Body of pancreas (tissue), 4 donors: ENCODE measurements at regions not wholly inside any gene's neighbourhood (a gene's known extent, or its start where the extent isn't known, plus 50 kb on each side); places are given as distances from the start of the nearest gene placed in this dataset.

Experiments
- ATAC-seq: fragments of 150-250 bp; one replicate; pipeline ENCODE4 v1.9.1; 2016
- DNase-seq, 4 donors: peaks; one replicate each; pipeline ENCODE4 v3.0.0-alpha.2; 2019
- H3K27ac ChIP-seq, 4 donors: fragments of 200-600 bp; sonication (generic); 1 replicate in 3 of 4; 2 replicates in 1 of 4; pipeline versions ENCODE4 v1.5.1 to v1.6.1; 2016 to 2019; ENCODE audit warnings: mild to moderate bottlenecking in 1 of 4, mixed read lengths in 1 of 4, moderate library complexity in 1 of 4
- H3K27me3 ChIP-seq, 2 donors: fragments of 200-600 bp; sonication (generic); one replicate each; pipeline ENCODE4 v1.6.0; 2016; ENCODE audit warnings: mild to moderate bottlenecking in 1 of 2
- H3K36me3 ChIP-seq, 2 donors: fragments of 200-600 bp; sonication (generic); replicated peaks in 1 of 2; 2 replicates each; pipeline ENCODE4 v1.5.1; 2016; ENCODE audit warnings: low read depth in 2 of 2; ENCODE audit not compliant: insufficient read depth in 1 of 2
- H3K4me1 ChIP-seq: fragments of 200-600 bp; sonication (generic); one replicate; pipeline ENCODE4 v1.6.0; 2016
- H3K4me3 ChIP-seq, 2 donors: fragments of 200-600 bp; sonication (generic); 1 replicate in 1 of 2; 2 replicates in 1 of 2; pipeline ENCODE4 v1.5.1; 2016 to 2019
- H3K9me3 ChIP-seq, 3 donors: fragments of 200-600 bp; sonication (generic); 1 replicate in 2 of 3; 2 replicates in 1 of 3; pipeline ENCODE4 v1.5.1; 2016
- POLR2A ChIP-seq, 3 donors: fragments of 450-650 bp; IDR thresholded peaks; one replicate each; pipeline ENCODE4 v1.6.1; 2016; ENCODE audit warnings: antibody characterized with exemption in 3 of 3, mild to moderate bottlenecking in 2 of 3
- WGBS, 2 donors: methylation state at CpG; one replicate each; pipeline ENCODE4 v1.1.5; 2017; 5-methylcytosine and 5-hydroxymethylcytosine counted together
- intact Hi-C: fragments of 100-400 bp; cut with DNase I; formaldehyde crosslinking; loops from one replicate; pipeline ENCODE4 v1.15.1; 2023
- TF ChIP-seq, protein P1 (sequence below), 7 experiments: fragments of 450-650 bp in 4 of 7; fragments of 200-600 bp in 3 of 7; sonication (generic) in 3 of 7; IDR thresholded peaks; one replicate each; pipeline ENCODE4 v1.5.1; 2016 to 2019; ENCODE audit warnings: antibody characterized with exemption in 7 of 7

DNA sequence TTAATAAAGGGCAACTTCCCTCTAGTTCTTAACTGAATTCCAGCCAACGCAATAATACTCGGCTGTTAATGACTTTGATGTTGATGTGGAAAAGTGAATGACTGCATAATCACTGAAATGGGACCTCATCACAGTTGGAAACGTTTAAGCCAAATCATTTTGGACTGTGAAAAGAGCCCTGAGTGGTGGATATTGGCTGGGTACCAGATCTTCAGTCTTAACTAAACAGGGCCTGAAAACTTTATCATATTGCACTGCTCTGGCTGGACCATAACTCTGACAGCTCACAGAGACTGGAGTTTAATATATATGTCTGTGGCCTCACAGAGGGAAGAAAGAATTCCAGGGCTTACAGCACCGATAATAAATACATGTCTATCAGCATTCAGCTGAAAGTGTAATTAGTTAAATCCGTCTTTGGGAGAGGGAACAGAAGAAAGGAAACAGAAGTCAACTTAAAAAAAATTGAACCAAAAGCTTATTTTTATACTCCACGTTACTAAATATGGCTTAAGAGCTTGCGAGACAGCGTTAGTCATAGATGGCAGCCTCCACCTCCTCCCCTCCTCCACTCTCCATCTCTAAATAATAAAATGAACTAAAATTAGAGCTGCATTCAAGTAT, 222.3 kb upstream of the CDIN1 start:
- Histone ChIP-seq H3K27ac (no peak overlapping the region), H3K4me1 (no peaks in the 10 kb centered on the region), H3K36me3 (no peaks in the 10 kb centered on the region), H3K27me3 (no peaks in the 10 kb centered on the region), H3K9me3 (no peaks in the 10 kb centered on the region), H3K4me3 (no peak overlapping the region)
- intact Hi-C loops, result no loop called here
- TF ChIP-seq, protein P1, sequence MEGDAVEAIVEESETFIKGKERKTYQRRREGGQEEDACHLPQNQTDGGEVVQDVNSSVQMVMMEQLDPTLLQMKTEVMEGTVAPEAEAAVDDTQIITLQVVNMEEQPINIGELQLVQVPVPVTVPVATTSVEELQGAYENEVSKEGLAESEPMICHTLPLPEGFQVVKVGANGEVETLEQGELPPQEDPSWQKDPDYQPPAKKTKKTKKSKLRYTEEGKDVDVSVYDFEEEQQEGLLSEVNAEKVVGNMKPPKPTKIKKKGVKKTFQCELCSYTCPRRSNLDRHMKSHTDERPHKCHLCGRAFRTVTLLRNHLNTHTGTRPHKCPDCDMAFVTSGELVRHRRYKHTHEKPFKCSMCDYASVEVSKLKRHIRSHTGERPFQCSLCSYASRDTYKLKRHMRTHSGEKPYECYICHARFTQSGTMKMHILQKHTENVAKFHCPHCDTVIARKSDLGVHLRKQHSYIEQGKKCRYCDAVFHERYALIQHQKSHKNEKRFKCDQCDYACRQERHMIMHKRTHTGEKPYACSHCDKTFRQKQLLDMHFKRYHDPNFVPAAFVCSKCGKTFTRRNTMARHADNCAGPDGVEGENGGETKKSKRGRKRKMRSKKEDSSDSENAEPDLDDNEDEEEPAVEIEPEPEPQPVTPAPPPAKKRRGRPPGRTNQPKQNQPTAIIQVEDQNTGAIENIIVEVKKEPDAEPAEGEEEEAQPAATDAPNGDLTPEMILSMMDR (IDR thresholded peaks at IDR 0.05), result no peak
- no peak for TF ChIP-seq POLR2A (IDR thresholded peaks at IDR 0.05)
- 30 to 34% methylated on average over 8 of the region's 8 CpGs for WGBS, 2 donors
- ATAC-seq (no peak), DNase-seq (no peak)

DNA sequence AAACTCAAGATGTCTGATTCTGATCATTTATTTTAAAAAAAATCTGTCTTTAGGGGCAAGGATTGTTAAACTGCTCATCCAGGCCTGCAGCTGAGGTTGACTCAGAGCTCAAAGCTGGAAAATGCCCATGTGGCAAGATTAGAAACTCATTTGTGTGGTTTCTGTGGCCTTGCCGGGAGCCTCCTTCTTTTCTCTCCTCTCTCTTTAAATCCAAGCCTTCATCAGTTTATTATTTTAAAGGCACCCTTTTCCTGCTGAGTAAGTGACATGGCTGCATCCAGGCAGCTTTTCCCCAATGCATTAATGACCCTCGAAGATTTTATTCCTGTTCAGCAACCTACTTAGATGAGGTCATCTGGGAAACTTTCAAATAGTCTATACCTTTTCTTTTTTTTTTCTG, 221.3 kb upstream of the CDIN1 start:
- 51 to 55% methylated on average over 2 of the region's 2 CpGs for WGBS, 2 donors
- Histone ChIP-seq H3K9me3 (no peaks in the 10 kb centered on the region), H3K36me3 (no peaks in the 10 kb centered on the region), H3K27ac (no peak overlapping the region), H3K4me3 (no peak overlapping the region), H3K27me3 (no peaks in the 10 kb centered on the region), H3K4me1 (no peaks in the 10 kb centered on the region)
- no peak for TF ChIP-seq POLR2A (IDR thresholded peaks at IDR 0.05)
- TF ChIP-seq, protein P1 (IDR thresholded peaks at IDR 0.05), result no peak
- intact Hi-C loops, result no loop called here
- ATAC-seq (no peak), DNase-seq (no peak)

DNA sequence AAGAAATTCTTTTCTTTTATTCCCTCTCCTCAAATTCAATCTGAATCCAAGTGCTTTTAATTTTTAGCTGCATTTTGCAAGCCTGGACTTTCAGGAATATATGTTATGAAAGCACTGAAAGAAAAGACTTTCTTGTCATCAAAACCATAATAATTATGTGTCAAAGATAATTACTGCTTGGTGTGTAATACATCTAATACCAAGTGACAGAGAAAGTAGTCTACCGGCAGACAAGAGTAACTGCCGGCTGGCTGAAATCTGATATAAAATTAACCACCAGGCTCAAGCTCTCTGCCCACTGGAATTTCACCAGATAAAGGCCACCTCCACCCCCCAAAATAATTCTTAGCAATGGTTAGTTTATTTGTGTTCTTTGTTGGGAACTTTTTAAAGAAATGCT, 220.9 kb upstream of the CDIN1 start:
- ATAC-seq (no peak), DNase-seq (no peak)
- H3K27ac ChIP-seq, result no peak overlapping the region
- intact Hi-C loops, result no loop called here
- no peaks in the 10 kb centered on the region for H3K27me3 ChIP-seq
- H3K9me3 ChIP-seq, result no peaks in the 10 kb centered on the region
- TF ChIP-seq, protein P1 (IDR thresholded peaks at IDR 0.05), result no peak
- no peak for TF ChIP-seq POLR2A (IDR thresholded peaks at IDR 0.05)
- no peaks in the 10 kb centered on the region for H3K4me1 ChIP-seq
- H3K4me3 ChIP-seq, result no peak overlapping the region
- 78 to 86% methylated on average over 2 of the region's 2 CpGs for WGBS, 2 donors
- H3K36me3 ChIP-seq, result no peaks in the 10 kb centered on the region

DNA sequence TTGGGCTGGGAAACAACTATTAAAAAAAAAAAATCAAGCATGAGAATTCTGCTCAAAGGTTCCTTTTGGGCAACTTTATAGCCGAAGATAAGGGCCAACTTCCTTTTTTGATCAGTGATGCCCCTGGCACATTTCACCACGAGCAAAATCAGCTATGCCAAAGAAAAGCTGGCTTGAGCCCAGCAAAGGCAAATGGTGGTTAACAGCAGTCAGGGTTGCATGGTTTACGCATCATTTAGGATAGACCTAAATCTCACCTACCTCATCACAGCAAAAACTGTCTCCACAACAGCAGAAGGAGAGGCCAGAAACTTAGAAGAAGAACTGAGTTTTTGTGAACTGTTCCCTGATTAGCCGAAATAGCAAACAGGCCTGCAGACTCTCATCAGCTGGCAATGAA, 220.1 kb upstream of the CDIN1 start:
- 57 to 64% methylated on average over 4 of the region's 4 CpGs for WGBS, 2 donors
- H3K4me1 ChIP-seq, result no peaks in the 10 kb centered on the region
- H3K27ac ChIP-seq, result no peak overlapping the region
- H3K27me3 ChIP-seq, result no peaks in the 10 kb centered on the region
- ATAC-seq (no peak), DNase-seq (no peak)
- H3K4me3 ChIP-seq, result no peak overlapping the region
- no peak for TF ChIP-seq POLR2A (IDR thresholded peaks at IDR 0.05)
- intact Hi-C loops, result no loop called here
- H3K36me3 ChIP-seq, result no peaks in the 10 kb centered on the region
- no peaks in the 10 kb centered on the region for H3K9me3 ChIP-seq

DNA sequence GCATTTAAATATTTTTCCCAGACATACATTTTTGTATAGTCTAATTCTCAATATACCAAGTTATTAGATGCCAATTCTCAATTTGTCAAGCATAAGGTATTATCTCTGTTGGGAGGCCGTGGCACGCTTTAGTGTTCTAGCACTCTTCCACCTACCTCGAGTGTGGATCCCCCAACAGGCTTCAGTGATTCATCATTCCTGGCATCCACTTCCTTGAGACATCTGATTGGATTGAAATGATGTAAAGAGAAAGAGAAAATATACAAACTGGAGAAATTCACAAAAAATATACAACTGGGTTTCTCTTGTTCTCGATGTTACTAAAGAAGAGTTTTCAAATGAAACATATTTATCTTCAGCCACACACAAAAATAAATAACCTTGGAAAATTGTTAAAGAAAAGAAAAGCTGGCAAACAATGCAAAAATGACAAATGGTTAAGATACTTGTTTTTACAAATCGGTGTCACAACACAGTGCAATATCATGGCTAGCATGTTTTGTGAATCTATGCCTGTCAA, 218.0 kb upstream of the CDIN1 start:
- intact Hi-C loops, result no loop called here
- Histone ChIP-seq H3K4me1 (no peaks in the 10 kb centered on the region), H3K36me3 (no peaks in the 10 kb centered on the region), H3K27me3 (no peaks in the 10 kb centered on the region), H3K9me3 (no peaks in the 10 kb centered on the region), H3K4me3 (no peak overlapping the region), H3K27ac (no peak overlapping the region)
- WGBS, 2 donors, result 82 to 83% methylated on average over 5 of the region's 5 CpGs
- TF ChIP-seq POLR2A (IDR thresholded peaks at IDR 0.05), result no peak
- TF ChIP-seq, protein P1 (IDR thresholded peaks at IDR 0.05), result no peak
- no peak for DNase-seq
- no peak for ATAC-seq
